CD4-positive, alpha-beta T cell (primary cell): ENCODE measurements at regions not wholly inside any gene's neighbourhood (a gene's known extent, or its start where the extent isn't known, plus 50 kb on each side); places are given as distances from the start of the nearest gene placed in this dataset.
A peak's percentile ranks its signal among the peaks of the same experiment; 100 is the strongest.

Experiments used
- ATAC-seq: fragments of 200-7000 bp; cut with Tn5 transposase; one replicate; pipeline ENCODE4 v1.10.0; 2022; ENCODE audit warnings: mild to moderate bottlenecking; ENCODE audit not compliant: poor library complexity
- CTCF ChIA-PET: fragments of 350-600 bp; sonication (Branson Sonifier 250); formaldehyde crosslinking; loops from one replicate; lab custom pipeline; 2021; ENCODE audit warnings: antibody characterized with exemption, inconsistent platforms; lab: Charles Lee
- POLR2A ChIA-PET: fragments of 350-600 bp; sonication (Branson Sonifier 250); formaldehyde crosslinking; loops from one replicate; lab custom pipeline; 2021; ENCODE audit warnings: antibody characterized with exemption, inconsistent platforms; lab: Charles Lee
- DNase-seq, 14 experiments: peaks; one replicate each; pipeline ENCODE4 v3.0.0-alpha.2; 2013 to 2020; ENCODE audit warnings: mixed read lengths in 2 of 14
- H3K27ac ChIP-seq, 2 donors: one replicate each; pipeline versions ENCODE4 v1.5.1 to v1.7.0; 2013; ENCODE audit warnings: low read length in 2 of 2, low read depth in 1 of 2, mild to moderate bottlenecking in 1 of 2
- H3K27me3 ChIP-seq, 2 experiments: 1 replicate in 1 of 2; 2 replicates in 1 of 2; pipeline versions ENCODE4 v1.6.1 to v1.7.0; 2013; ENCODE audit warnings: low read length in 2 of 2, control low read depth in 1 of 2, mild to moderate bottlenecking in 1 of 2, moderate library complexity in 1 of 2; ENCODE audit not compliant: insufficient read depth in 2 of 2, control insufficient read depth in 1 of 2
- H3K36me3 ChIP-seq: one replicate; pipeline ENCODE4 v1.6.1; 2013; ENCODE audit warnings: low read length, control low read depth; ENCODE audit not compliant: insufficient read depth
- H3K4me1 ChIP-seq: one replicate; pipeline ENCODE4 v1.6.1; 2013; ENCODE audit warnings: low read length, control low read depth; ENCODE audit not compliant: insufficient read depth
- H3K4me3 ChIP-seq: one replicate; pipeline ENCODE4 v1.5.1; 2013; ENCODE audit warnings: mild to moderate bottlenecking, low read length, moderate library complexity
- H3K9me3 ChIP-seq, 2 experiments: 1 replicate in 1 of 2; 2 replicates in 1 of 2; pipeline versions ENCODE4 v1.6.1 to v1.7.0; 2013; ENCODE audit warnings: low read length in 2 of 2, mild to moderate bottlenecking in 2 of 2, control low read depth in 1 of 2, moderate library complexity in 1 of 2; ENCODE audit not compliant: control insufficient read depth in 1 of 2, insufficient read depth in 1 of 2
- H3K27ac Mint-ChIP-seq: one replicate; pipeline ENCODE4 v1.8.0; 2020; ENCODE audit warnings: mixed read lengths
- H3K27me3 Mint-ChIP-seq: one replicate; pipeline ENCODE4 v1.8.0; 2021; ENCODE audit warnings: mixed read lengths
- H3K36me3 Mint-ChIP-seq: one replicate; pipeline ENCODE4 v1.8.0; 2021; ENCODE audit warnings: low read depth, mixed read lengths
- H3K4me1 Mint-ChIP-seq: one replicate; pipeline ENCODE4 v1.8.0; 2021; ENCODE audit warnings: low read depth, mixed read lengths
- H3K4me3 Mint-ChIP-seq: one replicate; pipeline ENCODE4 v1.8.0; 2020; ENCODE audit warnings: mild to moderate bottlenecking, mixed read lengths
- H3K9me3 Mint-ChIP-seq: one replicate; pipeline ENCODE4 v1.8.0; 2020; ENCODE audit warnings: mixed read lengths
- intact Hi-C, 2 experiments: fragments of 100-400 bp; cut with DNase I in 1 of 2; cut with micrococcal nuclease in 1 of 2; formaldehyde crosslinking; loops; one replicate each; pipeline versions ENCODE4 v1.15.1 to v1.9.0; 2023 to 2025; cut with DNase I, micrococcal nuclease
- TF ChIP-seq, protein P1 (sequence below): fragments of 200-600 bp; IDR thresholded peaks from one replicate; pipeline ENCODE4 v1.8.0; 2022; ENCODE audit warnings: antibody characterized with exemption, mild to moderate bottlenecking

DNA sequence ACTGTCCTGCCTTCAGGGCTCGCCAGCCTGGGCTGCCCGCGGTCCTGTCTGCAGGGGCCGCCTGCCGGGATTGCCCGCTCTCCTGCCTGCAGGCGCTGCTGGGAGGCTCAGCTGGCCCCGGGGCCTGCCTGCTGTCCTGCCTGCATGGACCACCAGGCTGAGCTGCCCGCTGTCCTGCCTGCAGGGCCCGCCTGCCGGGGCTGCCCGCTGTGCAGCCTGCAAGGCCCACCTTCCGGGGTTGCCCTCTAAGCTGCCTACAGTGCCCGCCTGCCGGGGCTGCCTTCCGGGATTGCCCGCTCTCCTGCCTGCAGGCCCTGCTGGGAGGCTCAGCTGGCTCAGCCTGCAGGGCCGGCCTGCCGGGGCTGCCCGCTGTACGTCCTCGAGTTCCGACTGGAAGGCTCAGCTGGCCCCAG is 164.4 kb downstream of the GLRX3 start:
- H3K36me3 Mint-ChIP-seq: peaks cover 42% of the 10 kb centered on the region
- TF ChIP-seq, protein P1, sequence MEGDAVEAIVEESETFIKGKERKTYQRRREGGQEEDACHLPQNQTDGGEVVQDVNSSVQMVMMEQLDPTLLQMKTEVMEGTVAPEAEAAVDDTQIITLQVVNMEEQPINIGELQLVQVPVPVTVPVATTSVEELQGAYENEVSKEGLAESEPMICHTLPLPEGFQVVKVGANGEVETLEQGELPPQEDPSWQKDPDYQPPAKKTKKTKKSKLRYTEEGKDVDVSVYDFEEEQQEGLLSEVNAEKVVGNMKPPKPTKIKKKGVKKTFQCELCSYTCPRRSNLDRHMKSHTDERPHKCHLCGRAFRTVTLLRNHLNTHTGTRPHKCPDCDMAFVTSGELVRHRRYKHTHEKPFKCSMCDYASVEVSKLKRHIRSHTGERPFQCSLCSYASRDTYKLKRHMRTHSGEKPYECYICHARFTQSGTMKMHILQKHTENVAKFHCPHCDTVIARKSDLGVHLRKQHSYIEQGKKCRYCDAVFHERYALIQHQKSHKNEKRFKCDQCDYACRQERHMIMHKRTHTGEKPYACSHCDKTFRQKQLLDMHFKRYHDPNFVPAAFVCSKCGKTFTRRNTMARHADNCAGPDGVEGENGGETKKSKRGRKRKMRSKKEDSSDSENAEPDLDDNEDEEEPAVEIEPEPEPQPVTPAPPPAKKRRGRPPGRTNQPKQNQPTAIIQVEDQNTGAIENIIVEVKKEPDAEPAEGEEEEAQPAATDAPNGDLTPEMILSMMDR: no peak
- ChIA-PET POLR2A (interaction anchor here (0.7 to 3.4 kb wide), 5 partner anchors 8 to 834 kb away, joined by 3 to 70 read pairs (median 7); partner anchors contain the start of genes C10orf143, GLRX3 and MGMT), CTCF (no interaction called here)
- H3K9me3 ChIP-seq: peaks cover 48 to 51% of the 10 kb centered on the region in 2 experiments
- H3K4me3 ChIP-seq: peak overlapping the region; percentile 31
- intact Hi-C loops: loop anchor here in 1 of 2 experiments (1.0 to 5.0 kb wide), 3 partner anchors 108 to 834 kb away; partner anchors contain the start of genes GLRX3 and MGMT
- H3K4me1 Mint-ChIP-seq: peaks cover 18% of the 10 kb centered on the region
- DNase-seq (peak in 10 of 14 experiments; percentile 4 to 74 (median 37)), ATAC-seq (peak; percentile 67)
- no peaks in the 10 kb centered on the region for H3K36me3 ChIP-seq
- peak overlapping the region; percentile 93 for H3K4me3 Mint-ChIP-seq
- no peaks in the 10 kb centered on the region for H3K27me3 Mint-ChIP-seq
- no peaks in the 10 kb centered on the region for H3K27me3 ChIP-seq
- H3K27ac ChIP-seq: no peak overlapping the region
- H3K4me1 ChIP-seq: no peaks in the 10 kb centered on the region
- peaks cover 10% of the 10 kb centered on the region for H3K9me3 Mint-ChIP-seq
- peak overlapping the region; percentile 94 for H3K27ac Mint-ChIP-seq

DNA sequence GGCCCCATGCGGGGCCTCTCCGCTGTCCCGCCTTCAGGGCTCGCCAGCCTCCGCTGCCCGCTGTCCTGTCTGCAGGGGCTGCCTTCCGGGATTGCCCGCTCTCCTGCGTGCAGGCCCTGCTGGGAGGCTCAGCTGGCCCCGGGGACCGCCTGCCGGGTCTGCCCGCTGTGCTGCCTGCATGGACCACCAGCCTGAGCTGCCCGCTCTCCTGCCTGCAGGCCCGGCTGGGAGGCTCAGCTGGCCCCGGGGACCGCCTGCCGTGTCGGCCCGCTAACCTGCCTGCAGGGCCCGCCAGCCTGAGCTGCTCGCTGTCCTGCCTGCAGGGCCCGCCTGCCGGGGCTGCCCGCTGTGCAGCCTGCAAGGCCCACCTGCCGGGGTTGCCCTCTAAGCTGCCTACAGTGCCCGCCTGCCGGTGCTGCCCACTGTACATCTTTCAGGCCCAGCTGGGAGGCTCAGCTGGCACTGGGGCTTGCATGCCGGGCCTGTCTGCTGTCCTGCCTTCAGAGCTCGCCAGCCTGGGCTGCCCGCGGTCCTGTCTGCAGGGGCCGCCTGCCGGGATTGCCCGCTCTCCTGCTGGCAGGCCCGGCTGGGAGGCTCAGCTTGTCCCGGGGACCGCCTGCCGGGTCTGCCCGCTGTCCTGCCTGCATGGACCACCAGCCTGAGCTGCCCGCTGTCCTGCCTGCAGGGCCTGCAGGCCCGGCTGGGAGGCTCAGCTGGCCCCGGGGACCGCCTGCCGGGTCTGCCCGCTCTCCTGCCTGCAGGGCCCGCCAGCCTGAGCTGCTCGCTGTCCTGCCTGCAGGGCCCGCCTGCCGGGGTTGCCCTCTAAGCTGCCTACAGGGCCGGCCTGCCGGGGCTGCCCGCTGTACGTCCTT is 165.1 kb downstream of the GLRX3 start:
- peak; percentile 69 for ATAC-seq
- Mint-ChIP-seq H3K9me3 (peaks cover 10% of the 10 kb centered on the region), H3K36me3 (peaks cover 40% of the 10 kb centered on the region), H3K4me3 (peak overlapping the region; percentile 93), H3K4me1 (peaks cover 18% of the 10 kb centered on the region), H3K27me3 (no peaks in the 10 kb centered on the region), H3K27ac (peak overlapping the region; percentile 94)
- Histone ChIP-seq H3K4me1 (no peaks in the 10 kb centered on the region), H3K9me3 (peaks cover 48% of the 10 kb centered on the region in 2 experiments), H3K27me3 (no peaks in the 10 kb centered on the region), H3K4me3 (peak overlapping the region; percentile 31), H3K36me3 (no peaks in the 10 kb centered on the region), H3K27ac (peak overlapping the region in 1 of 2 donors; percentile 13)
- peak; percentile 8 to 73 (median 50) for DNase-seq
- ChIA-PET POLR2A (interaction anchor here (0.7 to 3.4 kb wide), 7 partner anchors 9 to 1599 kb away, joined by 3 to 70 read pairs (median 6); partner anchors contain the start of genes C10orf143, GLRX3, MGMT and PPP2R2D), CTCF (no interaction called here)
- TF ChIP-seq, protein P1: no peak
- intact Hi-C loops: loop anchor here in 1 of 2 experiments (2.0 to 5.0 kb wide), 2 partner anchors 109 to 834 kb away; partner anchors contain the start of gene MGMT

DNA sequence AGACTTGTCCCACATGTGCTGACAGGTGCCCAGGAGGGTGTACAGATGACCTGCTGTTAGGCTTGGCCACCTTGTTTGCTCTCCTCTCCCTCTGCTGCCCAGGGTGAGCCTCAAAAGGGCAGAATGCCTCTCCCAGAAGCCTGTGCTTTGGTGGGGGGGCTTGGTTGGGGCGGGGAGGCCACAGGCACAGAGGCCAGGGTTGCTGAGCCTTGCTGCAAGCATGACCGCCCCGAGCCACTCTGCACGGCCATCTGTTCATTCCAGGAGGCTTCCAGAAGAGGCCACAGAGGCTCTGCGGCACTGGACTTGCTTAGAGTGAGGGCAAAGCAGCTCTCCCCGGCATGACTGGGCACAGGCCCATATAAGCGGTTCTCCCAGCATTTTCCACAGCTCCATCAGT is 190.8 kb downstream of the GLRX3 start:
- POLR2A ChIA-PET: no interaction called here
- DNase-seq: no peak
- CTCF ChIA-PET: no interaction called here
- ATAC-seq: no peak
- intact Hi-C loops: no loop called here
- TF ChIP-seq, protein P1: no peak
- no peaks in the 10 kb centered on the region for H3K36me3 Mint-ChIP-seq
- Histone ChIP-seq H3K9me3 (peaks cover 0 to 47% of the 10 kb centered on the region in 2 experiments), H3K4me3 (no peak overlapping the region), H3K36me3 (no peaks in the 10 kb centered on the region), H3K4me1 (no peaks in the 10 kb centered on the region), H3K27ac (no peak overlapping the region), H3K27me3 (peaks cover 0 to 2% of the 10 kb centered on the region in 2 experiments)
- peaks cover 4% of the 10 kb centered on the region for H3K9me3 Mint-ChIP-seq
- H3K27me3 Mint-ChIP-seq: peaks cover 30% of the 10 kb centered on the region
- H3K4me1 Mint-ChIP-seq: no peaks in the 10 kb centered on the region
- H3K27ac Mint-ChIP-seq: no peak overlapping the region
- no peak overlapping the region for H3K4me3 Mint-ChIP-seq
